NCI-H1436 treated with DMSO at 0.1 percent for 48 hours (cell line): ENCODE measurements at regions not wholly inside any gene's neighbourhood (a gene's known extent, or its start where the extent isn't known, plus 50 kb on each side); places are given as distances from the start of the nearest gene placed in this dataset.
"Not testable (repeated sequence)": the region's sequence is repeated elsewhere in the genome, so short reads cannot be mapped to it uniquely, and the experiment has no call there.

ENCODE experiments used
- DNase-seq: peaks from one replicate; lab custom pipeline; 2025; lab: John Stamatoyannopoulos, UW

- no peak for DNase-seq
Measured at GRCh38 chr12:23083267-23083666, 458.3 kb downstream of the ETNK1 start.

GRCh38 chr12:23084236-23084995 lies 459.4 kb downstream of the ETNK1 start:
- DNase-seq = no peak

- no peak for DNase-seq
Measured at GRCh38 chr12:23088594-23088993, 463.6 kb downstream of the ETNK1 start.

- DNase-seq = no peak
Measured at GRCh38 chr12:23093488-23093887, 468.5 kb downstream of the ETNK1 start.

GRCh38 chr12:23096321-23096720 lies 471.4 kb downstream of the ETNK1 start:
- DNase-seq = no peak

- DNase-seq = no peak
Measured at GRCh38 chr12:23098110-23098509, 473.1 kb downstream of the ETNK1 start.

- DNase-seq = no peak
Measured at GRCh38 chr12:23098517-23098916, 473.5 kb downstream of the ETNK1 start.

- DNase-seq = no peak
Measured at GRCh38 chr12:23099104-23099503, 474.1 kb downstream of the ETNK1 start.

- DNase-seq = no peak
Measured at GRCh38 chr12:23099604-23100003, 474.6 kb downstream of the ETNK1 start.

- no peak for DNase-seq
Measured at GRCh38 chr12:23108957-23109356, 484.0 kb downstream of the ETNK1 start.

GRCh38 chr12:23113781-23114180 lies 488.8 kb downstream of the ETNK1 start:
- DNase-seq = no peak

GRCh38 chr12:23115984-23116383 lies 491.0 kb downstream of the ETNK1 start:
- DNase-seq = no peak

GRCh38 chr12:23126794-23127193 lies 501.8 kb downstream of the ETNK1 start:
- no peak for DNase-seq

GRCh38 chr12:23127701-23128100 lies 502.7 kb downstream of the ETNK1 start:
- no peak for DNase-seq

GRCh38 chr12:23128462-23128861 lies 503.5 kb downstream of the ETNK1 start:
- DNase-seq = no peak

GRCh38 chr12:23132357-23132756 lies 507.4 kb downstream of the ETNK1 start:
- DNase-seq = no peak

GRCh38 chr12:23133471-23133870 lies 508.5 kb downstream of the ETNK1 start:
- DNase-seq = no peak

GRCh38 chr12:23139026-23139425 lies 514.1 kb downstream of the ETNK1 start:
- no peak for DNase-seq

GRCh38 chr12:23140710-23141109 lies 515.7 kb downstream of the ETNK1 start:
- no peak for DNase-seq

GRCh38 chr12:23141335-23141734 lies 516.4 kb downstream of the ETNK1 start:
- no peak for DNase-seq

GRCh38 chr12:23146070-23146469 lies 521.1 kb downstream of the ETNK1 start:
- not testable (repeated sequence) for DNase-seq

- no peak for DNase-seq
Measured at GRCh38 chr12:23168459-23168858, 543.5 kb downstream of the ETNK1 start.

GRCh38 chr12:23169012-23169695 lies 544.2 kb downstream of the ETNK1 start:
- DNase-seq = no peak

- DNase-seq = no peak
Measured at GRCh38 chr12:23169696-23170013, 544.7 kb downstream of the ETNK1 start.
